Right atrium auricular region (tissue), 2 donors: ENCODE measurements at regions not wholly inside any gene's neighbourhood (a gene's known extent, or its start where the extent isn't known, plus 50 kb on each side); places are given as distances from the start of the nearest gene placed in this dataset.

ENCODE experiments used
- DNase-seq: peaks from one replicate; pipeline ENCODE4 v3.0.0-alpha.2; 2019; ENCODE audit warnings: low spot score
- H3K27ac ChIP-seq, 2 donors: fragments of 200-600 bp; sonication (generic); 1 replicate in 1 of 2; 2 replicates in 1 of 2; pipeline ENCODE4 v1.5.1; 2016 to 2019
- H3K27me3 ChIP-seq, 2 donors: fragments of 200-600 bp; sonication (generic); one replicate each; pipeline versions ENCODE4 v1.5.1 to v1.6.0; 2017 to 2019
- H3K36me3 ChIP-seq: fragments of 200-600 bp; sonication (generic); one replicate; pipeline ENCODE4 v1.5.1; 2016
- H3K4me1 ChIP-seq, 2 donors: fragments of 200-600 bp; sonication (generic); one replicate each; pipeline versions ENCODE4 v1.5.1 to v1.6.0; 2017 to 2019
- H3K4me3 ChIP-seq, 2 donors: fragments of 200-600 bp; sonication (generic); 1 replicate in 1 of 2; 2 replicates in 1 of 2; pipeline ENCODE4 v1.5.1; 2017 to 2019; ENCODE audit warnings: mild to moderate bottlenecking in 1 of 2, moderate library complexity in 1 of 2
- H3K9me3 ChIP-seq, 2 donors: fragments of 200-600 bp; sonication (generic); one replicate each; pipeline ENCODE4 v1.5.1; 2019
- TF ChIP-seq, protein P1 (sequence below), 2 donors: fragments of 200-600 bp; sonication (generic); IDR thresholded peaks; one replicate each; pipeline ENCODE4 v1.5.1; 2019; ENCODE audit warnings: antibody characterized with exemption in 2 of 2

DNA sequence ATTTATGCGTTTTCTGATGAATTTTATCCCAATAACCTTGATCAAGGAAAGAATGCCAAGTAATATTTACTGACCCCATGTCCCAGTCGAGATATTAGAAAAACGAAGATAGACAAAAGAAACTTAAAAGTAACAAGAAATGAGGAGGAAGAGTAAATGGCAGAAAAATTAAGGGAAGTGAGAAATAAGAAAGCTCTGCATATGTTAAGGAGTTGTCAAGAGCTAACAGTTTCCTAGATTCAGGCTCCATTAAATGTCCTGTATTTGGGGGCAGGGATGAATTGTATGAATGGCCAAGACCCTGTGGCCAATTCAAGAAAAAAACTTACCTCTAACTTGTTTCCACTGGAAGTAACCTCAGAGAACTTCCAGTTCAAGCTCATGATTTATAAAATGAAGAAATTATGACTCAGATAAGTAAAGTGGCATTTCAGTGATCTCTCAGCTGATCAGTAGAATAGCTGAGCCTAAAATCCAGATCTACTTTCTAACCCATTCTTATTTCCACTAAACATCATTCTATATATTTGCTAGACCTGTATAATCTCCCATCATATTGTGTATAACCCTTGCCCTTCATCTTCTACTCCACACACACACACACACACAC, 73.2 kb downstream of the ZC3H11B start:
- Histone ChIP-seq H3K4me1 (no peaks in the 10 kb centered on the region), H3K27ac (no peak overlapping the region), H3K4me3 (no peak overlapping the region), H3K9me3 (no peaks in the 10 kb centered on the region), H3K36me3 (no peaks in the 10 kb centered on the region), H3K27me3 (no peaks in the 10 kb centered on the region)
- DNase-seq, result no peak
- TF ChIP-seq, protein P1, sequence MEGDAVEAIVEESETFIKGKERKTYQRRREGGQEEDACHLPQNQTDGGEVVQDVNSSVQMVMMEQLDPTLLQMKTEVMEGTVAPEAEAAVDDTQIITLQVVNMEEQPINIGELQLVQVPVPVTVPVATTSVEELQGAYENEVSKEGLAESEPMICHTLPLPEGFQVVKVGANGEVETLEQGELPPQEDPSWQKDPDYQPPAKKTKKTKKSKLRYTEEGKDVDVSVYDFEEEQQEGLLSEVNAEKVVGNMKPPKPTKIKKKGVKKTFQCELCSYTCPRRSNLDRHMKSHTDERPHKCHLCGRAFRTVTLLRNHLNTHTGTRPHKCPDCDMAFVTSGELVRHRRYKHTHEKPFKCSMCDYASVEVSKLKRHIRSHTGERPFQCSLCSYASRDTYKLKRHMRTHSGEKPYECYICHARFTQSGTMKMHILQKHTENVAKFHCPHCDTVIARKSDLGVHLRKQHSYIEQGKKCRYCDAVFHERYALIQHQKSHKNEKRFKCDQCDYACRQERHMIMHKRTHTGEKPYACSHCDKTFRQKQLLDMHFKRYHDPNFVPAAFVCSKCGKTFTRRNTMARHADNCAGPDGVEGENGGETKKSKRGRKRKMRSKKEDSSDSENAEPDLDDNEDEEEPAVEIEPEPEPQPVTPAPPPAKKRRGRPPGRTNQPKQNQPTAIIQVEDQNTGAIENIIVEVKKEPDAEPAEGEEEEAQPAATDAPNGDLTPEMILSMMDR (IDR thresholded peaks at IDR 0.05), result no peak

DNA sequence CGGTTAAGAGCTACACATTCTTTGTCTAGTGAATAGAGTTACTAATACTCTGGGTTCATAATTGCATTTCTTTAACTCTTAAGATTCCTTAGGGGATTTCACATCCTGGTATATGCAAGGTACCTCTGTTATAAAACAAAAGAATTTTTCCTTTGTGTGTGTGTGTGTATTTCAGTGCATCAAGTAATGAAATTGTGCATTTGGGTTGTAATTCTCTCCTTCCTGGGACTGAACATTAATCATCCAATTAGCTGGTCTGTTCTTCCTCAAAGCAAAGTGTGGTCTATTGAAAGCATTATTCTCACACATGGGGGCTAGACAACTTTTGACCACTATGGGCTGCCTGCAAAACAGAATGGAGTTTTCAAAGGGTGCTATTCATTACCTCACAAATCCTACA, 74.0 kb downstream of the ZC3H11B start:
- DNase-seq, result no peak
- TF ChIP-seq, protein P1 (IDR thresholded peaks at IDR 0.05), result no peak
- no peak overlapping the region for H3K4me3 ChIP-seq
- no peaks in the 10 kb centered on the region for H3K9me3 ChIP-seq
- no peaks in the 10 kb centered on the region for H3K27me3 ChIP-seq
- H3K36me3 ChIP-seq, result no peaks in the 10 kb centered on the region
- H3K4me1 ChIP-seq, result no peaks in the 10 kb centered on the region
- no peak overlapping the region for H3K27ac ChIP-seq

DNA sequence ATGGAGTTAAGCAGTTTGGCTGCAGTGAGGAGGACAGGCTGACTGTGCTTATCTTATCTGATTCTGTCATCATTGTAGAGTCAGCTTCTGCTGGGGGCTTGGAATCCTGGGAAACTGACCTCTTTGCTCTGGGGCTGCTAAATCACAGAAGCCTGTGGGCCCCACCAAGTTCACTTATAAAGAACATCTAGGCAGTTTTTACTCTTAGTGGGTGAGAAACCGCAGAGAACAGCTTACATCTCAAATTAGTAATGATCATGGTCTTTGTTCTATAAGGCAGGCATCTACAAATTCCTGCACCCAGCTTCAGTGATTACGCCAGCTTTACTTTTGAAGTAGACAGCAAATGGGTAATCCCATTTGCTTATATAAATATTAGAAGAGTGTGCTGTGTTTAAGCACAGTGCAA, 75.7 kb downstream of the ZC3H11B start:
- DNase-seq, result no peak
- H3K9me3 ChIP-seq, result no peaks in the 10 kb centered on the region
- TF ChIP-seq, protein P1 (IDR thresholded peaks at IDR 0.05), result no peak
- no peaks in the 10 kb centered on the region for H3K36me3 ChIP-seq
- no peak overlapping the region for H3K4me3 ChIP-seq
- H3K27me3 ChIP-seq, result no peaks in the 10 kb centered on the region
- H3K4me1 ChIP-seq, result no peaks in the 10 kb centered on the region
- no peak overlapping the region for H3K27ac ChIP-seq

DNA sequence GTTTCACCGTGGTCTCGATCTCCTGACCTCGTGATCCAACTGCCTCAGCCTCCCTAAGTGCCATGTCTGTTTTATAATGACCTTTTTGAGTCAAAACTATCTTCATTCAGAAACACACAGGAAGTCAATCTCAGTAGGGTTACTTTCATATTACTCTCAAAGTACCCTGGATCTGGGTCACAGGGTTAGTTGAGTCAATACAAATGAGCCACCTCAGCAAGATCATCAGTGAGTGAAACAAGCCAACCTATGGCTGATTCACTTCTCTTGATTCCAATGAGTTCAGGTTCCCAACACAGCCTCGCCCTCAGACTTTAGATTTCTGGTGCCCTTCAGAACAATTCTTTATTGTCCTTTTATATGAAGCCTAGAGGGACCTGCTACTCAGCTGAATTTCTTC, 76.9 kb downstream of the ZC3H11B start:
- Histone ChIP-seq H3K4me1 (no peaks in the 10 kb centered on the region), H3K36me3 (no peaks in the 10 kb centered on the region), H3K27ac (no peak overlapping the region), H3K9me3 (no peaks in the 10 kb centered on the region), H3K4me3 (no peak overlapping the region), H3K27me3 (no peaks in the 10 kb centered on the region)
- no peak for DNase-seq
- TF ChIP-seq, protein P1 (IDR thresholded peaks at IDR 0.05), result no peak

DNA sequence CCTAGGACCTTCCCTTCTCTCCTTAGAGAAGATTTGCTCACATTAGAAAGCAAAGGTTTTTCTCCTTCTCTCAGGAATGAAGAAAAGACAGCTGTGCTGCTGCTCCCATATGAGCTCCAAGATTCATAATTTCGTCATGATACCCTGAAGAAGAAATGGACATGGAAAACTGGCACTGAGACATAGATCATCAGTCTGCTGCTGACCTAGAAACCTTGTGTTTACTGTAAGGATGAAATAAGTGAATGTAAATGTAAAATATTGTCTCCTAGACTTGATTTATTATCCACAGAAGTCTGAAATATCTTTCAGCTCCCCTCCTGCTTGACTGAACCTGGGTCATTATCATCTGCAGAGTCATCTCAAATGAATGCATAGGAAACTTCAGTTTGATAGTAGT, 77.9 kb downstream of the ZC3H11B start:
- H3K4me3 ChIP-seq, result no peak overlapping the region
- no peaks in the 10 kb centered on the region for H3K9me3 ChIP-seq
- H3K4me1 ChIP-seq, result no peaks in the 10 kb centered on the region
- no peak for DNase-seq
- no peak overlapping the region for H3K27ac ChIP-seq
- H3K36me3 ChIP-seq, result no peaks in the 10 kb centered on the region
- H3K27me3 ChIP-seq, result no peaks in the 10 kb centered on the region
- TF ChIP-seq, protein P1 (IDR thresholded peaks at IDR 0.05), result no peak

DNA sequence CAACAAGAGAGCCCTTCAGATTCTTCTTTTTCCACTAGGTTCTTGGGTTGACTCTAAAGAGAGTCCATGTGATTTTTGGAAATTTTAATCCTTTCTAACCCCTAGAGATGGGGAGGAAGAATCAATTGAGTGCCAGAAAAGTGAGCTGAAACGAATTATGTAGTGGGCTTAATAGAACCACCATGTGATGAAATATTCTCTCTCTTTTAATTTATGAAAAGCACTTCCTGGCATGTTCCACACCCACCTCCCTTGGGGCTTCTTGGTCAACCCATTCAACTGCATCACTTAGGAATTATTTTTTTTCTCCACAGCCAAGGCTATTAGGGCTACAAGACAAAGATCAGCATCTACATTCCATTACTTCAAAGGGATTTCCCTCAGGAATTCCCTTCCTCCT, 79.6 kb downstream of the ZC3H11B start:
- Histone ChIP-seq H3K4me1 (no peaks in the 10 kb centered on the region), H3K27ac (no peak overlapping the region), H3K27me3 (no peaks in the 10 kb centered on the region), H3K36me3 (no peaks in the 10 kb centered on the region), H3K9me3 (no peaks in the 10 kb centered on the region), H3K4me3 (no peak overlapping the region)
- no peak for DNase-seq
- TF ChIP-seq, protein P1 (IDR thresholded peaks at IDR 0.05), result no peak
